Right lung (tissue), 2 donors: ENCODE measurements at regions not wholly inside any gene's neighbourhood (a gene's known extent, or its start where the extent isn't known, plus 50 kb on each side); places are given as distances from the start of the nearest gene placed in this dataset.
"Not testable (repeated sequence)": the region's sequence is repeated elsewhere in the genome, so short reads cannot be mapped to it uniquely, and the experiment has no call there.

ENCODE experiments used
- DNase-seq, 2 donors: peaks; one replicate each; pipeline ENCODE4 v3.0.0-alpha.2; 2013

GRCh38 chr3:105979961-105980360, 111.1 kb upstream of the CBLB start:
- DNase-seq: no peak

- no peak for DNase-seq
Measured at GRCh38 chr3:105982207-105982606, 113.4 kb upstream of the CBLB start.

GRCh38 chr3:105984837-105985236, 116.0 kb upstream of the CBLB start:
- DNase-seq: no peak

- DNase-seq: not testable (repeated sequence)
Measured at GRCh38 chr3:105986343-105986742, 117.5 kb upstream of the CBLB start.

- no peak for DNase-seq
Measured at GRCh38 chr3:105987809-105988208, 119.0 kb upstream of the CBLB start.

- DNase-seq: no peak
Measured at GRCh38 chr3:105988540-105989212, 119.9 kb upstream of the CBLB start.

GRCh38 chr3:105996781-105997180, 128.0 kb upstream of the CBLB start:
- no peak for DNase-seq

- DNase-seq: no peak
Measured at GRCh38 chr3:105997466-105997799, 128.6 kb upstream of the CBLB start.

- no peak for DNase-seq
Measured at GRCh38 chr3:105997800-105998526, 129.2 kb upstream of the CBLB start.

- no peak for DNase-seq
Measured at GRCh38 chr3:105999856-106000255, 131.0 kb upstream of the CBLB start.

- DNase-seq: no peak
Measured at GRCh38 chr3:106001923-106002322, 133.1 kb upstream of the CBLB start.

GRCh38 chr3:106004137-106004681, 135.4 kb upstream of the CBLB start:
- DNase-seq: peak; percentile 55 to 69

- peak in 1 of 2 donors; percentile 23 for DNase-seq
Measured at GRCh38 chr3:106004826-106005225, 136.0 kb upstream of the CBLB start.

GRCh38 chr3:106006001-106006400, 137.2 kb upstream of the CBLB start:
- no peak for DNase-seq

GRCh38 chr3:106006571-106006970, 137.8 kb upstream of the CBLB start:
- no peak for DNase-seq

GRCh38 chr3:106007512-106007911, 138.7 kb upstream of the CBLB start:
- no peak for DNase-seq

GRCh38 chr3:106008766-106009165, 140.0 kb upstream of the CBLB start:
- peak; percentile 40 to 46 for DNase-seq

- no peak for DNase-seq
Measured at GRCh38 chr3:106010829-106011228, 142.0 kb upstream of the CBLB start.

- DNase-seq: no peak
Measured at GRCh38 chr3:106013971-106014370, 145.2 kb upstream of the CBLB start.

GRCh38 chr3:106014518-106014917, 145.7 kb upstream of the CBLB start:
- DNase-seq: no peak

GRCh38 chr3:106014971-106015370, 146.2 kb upstream of the CBLB start:
- DNase-seq: no peak

- DNase-seq: no peak
Measured at GRCh38 chr3:106018102-106018501, 149.3 kb upstream of the CBLB start.

- DNase-seq: no peak
Measured at GRCh38 chr3:106018929-106019550, 150.2 kb upstream of the CBLB start.
